ENCODE measurements at regions not wholly inside any gene's neighbourhood (a gene's known extent, or its start where the extent isn't known, plus 50 kb on each side); places are given as distances from the start of the nearest gene placed in this dataset.
A peak's percentile ranks its signal among the peaks of the same experiment; 100 is the strongest.

- H3K4me1 Mint-ChIP-seq, result no peaks in the 10 kb centered on the region
- H3K27me3 Mint-ChIP-seq (ENCODE audit: low read depth, poor library complexity), result peaks cover 2% of the 10 kb centered on the region
- no peak for TF ChIP-seq CTCF (IDR thresholded peaks at IDR 0.05)
- no peak for DNase-seq
- H3K36me3 Mint-ChIP-seq (ENCODE audit: low read depth), result no peaks in the 10 kb centered on the region
- no peak overlapping the region for H3K27ac Mint-ChIP-seq
- H3K4me3 Mint-ChIP-seq, result no peak overlapping the region
- H3K9me3 Mint-ChIP-seq, result peaks cover 23% of the 10 kb centered on the region
Measured at GRCh38 chr4:97367878-97368277, 775.4 kb downstream of the STPG2 start.

- no peaks in the 10 kb centered on the region for H3K36me3 Mint-ChIP-seq (ENCODE audit: low read depth)
- H3K27me3 Mint-ChIP-seq (ENCODE audit: low read depth, poor library complexity), result peaks cover 2% of the 10 kb centered on the region
- no peak for DNase-seq
- no peak overlapping the region for H3K4me3 Mint-ChIP-seq
- H3K4me1 Mint-ChIP-seq, result no peaks in the 10 kb centered on the region
- H3K9me3 Mint-ChIP-seq, result peaks cover 12% of the 10 kb centered on the region
- no peak for TF ChIP-seq CTCF (IDR thresholded peaks at IDR 0.05)
- no peak overlapping the region for H3K27ac Mint-ChIP-seq
Measured at GRCh38 chr4:97370568-97370967, 772.7 kb downstream of the STPG2 start.

- TF ChIP-seq CTCF (IDR thresholded peaks at IDR 0.05), result no peak
- Mint-ChIP-seq H3K27ac (no peak overlapping the region), H3K4me3 (no peak overlapping the region), H3K4me1 (no peaks in the 10 kb centered on the region), H3K9me3 (peaks cover 6% of the 10 kb centered on the region), H3K27me3 (ENCODE audit: low read depth, poor library complexity) (peaks cover 6% of the 10 kb centered on the region), H3K36me3 (ENCODE audit: low read depth) (no peaks in the 10 kb centered on the region)
- no peak for DNase-seq
Measured at GRCh38 chr4:97374526-97374925, 768.8 kb downstream of the STPG2 start.

- no peaks in the 10 kb centered on the region for H3K36me3 Mint-ChIP-seq (ENCODE audit: low read depth)
- no peak for DNase-seq
- H3K4me3 Mint-ChIP-seq, result no peak overlapping the region
- H3K4me1 Mint-ChIP-seq, result no peaks in the 10 kb centered on the region
- H3K9me3 Mint-ChIP-seq, result no peaks in the 10 kb centered on the region
- TF ChIP-seq CTCF (IDR thresholded peaks at IDR 0.05), result no peak
- H3K27ac Mint-ChIP-seq, result no peak overlapping the region
- no peaks in the 10 kb centered on the region for H3K27me3 Mint-ChIP-seq (ENCODE audit: low read depth, poor library complexity)
Measured at GRCh38 chr4:97386969-97387368, 756.3 kb downstream of the STPG2 start.

- Mint-ChIP-seq H3K36me3 (ENCODE audit: low read depth) (no peaks in the 10 kb centered on the region), H3K27ac (no peak overlapping the region), H3K4me3 (no peak overlapping the region), H3K4me1 (peaks cover 10% of the 10 kb centered on the region), H3K9me3 (peaks cover 14% of the 10 kb centered on the region), H3K27me3 (ENCODE audit: low read depth, poor library complexity) (peaks cover 3% of the 10 kb centered on the region)
- DNase-seq, result no peak
- TF ChIP-seq CTCF (IDR thresholded peaks at IDR 0.05), result no peak
Measured at GRCh38 chr4:97394653-97395052, 748.6 kb downstream of the STPG2 start.

- no peak for TF ChIP-seq CTCF (IDR thresholded peaks at IDR 0.05)
- Mint-ChIP-seq H3K4me3 (no peak overlapping the region), H3K36me3 (ENCODE audit: low read depth) (no peaks in the 10 kb centered on the region), H3K4me1 (peaks cover 10% of the 10 kb centered on the region), H3K27ac (no peak overlapping the region), H3K27me3 (ENCODE audit: low read depth, poor library complexity) (peaks cover 3% of the 10 kb centered on the region), H3K9me3 (peaks cover 27% of the 10 kb centered on the region)
- DNase-seq, result peak; percentile 14
Measured at GRCh38 chr4:97396097-97396496, 747.2 kb downstream of the STPG2 start.
